ENCODE measurements at regions not wholly inside any gene's neighbourhood (a gene's known extent, or its start where the extent isn't known, plus 50 kb on each side); places are given as distances from the start of the nearest gene placed in this dataset.

DNA sequence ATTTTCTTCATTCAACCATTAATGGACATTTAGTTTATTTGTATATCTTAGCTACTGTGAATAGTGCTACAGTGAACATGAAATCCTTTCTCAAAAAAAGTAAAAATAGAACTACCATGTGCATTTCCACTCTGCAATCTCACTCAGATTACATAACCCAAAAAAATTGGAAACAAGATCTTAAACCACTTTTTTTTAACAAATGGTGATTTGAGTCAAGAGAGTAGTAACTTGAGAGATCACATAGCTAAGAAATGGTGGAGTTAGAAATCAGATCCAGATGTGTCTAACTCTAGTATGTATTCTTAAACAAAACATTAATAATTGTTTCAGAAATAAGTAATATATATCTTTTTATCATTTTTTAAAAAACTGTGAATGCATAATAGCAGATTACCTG lies 318.3 kb upstream of the SGCG start:
- TF ChIP-seq, protein P1, sequence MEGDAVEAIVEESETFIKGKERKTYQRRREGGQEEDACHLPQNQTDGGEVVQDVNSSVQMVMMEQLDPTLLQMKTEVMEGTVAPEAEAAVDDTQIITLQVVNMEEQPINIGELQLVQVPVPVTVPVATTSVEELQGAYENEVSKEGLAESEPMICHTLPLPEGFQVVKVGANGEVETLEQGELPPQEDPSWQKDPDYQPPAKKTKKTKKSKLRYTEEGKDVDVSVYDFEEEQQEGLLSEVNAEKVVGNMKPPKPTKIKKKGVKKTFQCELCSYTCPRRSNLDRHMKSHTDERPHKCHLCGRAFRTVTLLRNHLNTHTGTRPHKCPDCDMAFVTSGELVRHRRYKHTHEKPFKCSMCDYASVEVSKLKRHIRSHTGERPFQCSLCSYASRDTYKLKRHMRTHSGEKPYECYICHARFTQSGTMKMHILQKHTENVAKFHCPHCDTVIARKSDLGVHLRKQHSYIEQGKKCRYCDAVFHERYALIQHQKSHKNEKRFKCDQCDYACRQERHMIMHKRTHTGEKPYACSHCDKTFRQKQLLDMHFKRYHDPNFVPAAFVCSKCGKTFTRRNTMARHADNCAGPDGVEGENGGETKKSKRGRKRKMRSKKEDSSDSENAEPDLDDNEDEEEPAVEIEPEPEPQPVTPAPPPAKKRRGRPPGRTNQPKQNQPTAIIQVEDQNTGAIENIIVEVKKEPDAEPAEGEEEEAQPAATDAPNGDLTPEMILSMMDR (IDR thresholded peaks at IDR 0.05) = no peak
- TF ChIP-seq POLR2A (IDR thresholded peaks at IDR 0.05) = no peak

All from testis (tissue), 2 donors.